GM21360 (cell line): ENCODE measurements at regions not wholly inside any gene's neighbourhood (a gene's known extent, or its start where the extent isn't known, plus 50 kb on each side); places are given as distances from the start of the nearest gene placed in this dataset.

ENCODE experiments used
- ATAC-seq: cut with Tn5 transposase; IDR thresholded peaks from one replicate; pipeline ENCODE4 v1.9.1; 2021; ENCODE audit warnings: mild to moderate bottlenecking, moderate library complexity; ENCODE audit not compliant: unreplicated experiment

- no peak for ATAC-seq
Observed at GRCh38 chr1:75984781-75985180, 52.6 kb upstream of the ASB17 start.

- peak; percentile 93 for ATAC-seq
Observed at GRCh38 chr1:75985827-75986226, 53.6 kb upstream of the ASB17 start.

GRCh38 chr1:75986478-75986877 is 54.3 kb upstream of the ASB17 start:
- no peak for ATAC-seq

GRCh38 chr1:75989121-75989520 is 56.9 kb upstream of the ASB17 start:
- no peak for ATAC-seq

GRCh38 chr1:75990686-75991085 is 58.5 kb upstream of the ASB17 start:
- no peak for ATAC-seq

GRCh38 chr1:75991497-75992114 is 59.4 kb upstream of the ASB17 start:
- peak; percentile 71 for ATAC-seq

GRCh38 chr1:75992312-75992711 is 60.1 kb upstream of the ASB17 start:
- ATAC-seq: no peak

- no peak for ATAC-seq
Observed at GRCh38 chr1:75993661-75994060, 61.5 kb upstream of the ASB17 start.

GRCh38 chr1:75996196-75996595 is 64.0 kb upstream of the ASB17 start:
- no peak for ATAC-seq

GRCh38 chr1:75999034-75999433 is 66.8 kb upstream of the ASB17 start:
- ATAC-seq: no peak

GRCh38 chr1:76003946-76004345 is 70.6 kb upstream of the ST6GALNAC3 start:
- ATAC-seq: no peak

- ATAC-seq: no peak
Observed at GRCh38 chr1:76005765-76006164, 68.8 kb upstream of the ST6GALNAC3 start.

GRCh38 chr1:76006234-76006633 is 68.3 kb upstream of the ST6GALNAC3 start:
- no peak for ATAC-seq

- no peak for ATAC-seq
Observed at GRCh38 chr1:76010802-76011201, 63.7 kb upstream of the ST6GALNAC3 start.

GRCh38 chr1:76012341-76013205 is 62.0 kb upstream of the ST6GALNAC3 start:
- no peak for ATAC-seq

- no peak for ATAC-seq
Observed at GRCh38 chr1:76013206-76013581, 61.4 kb upstream of the ST6GALNAC3 start.

GRCh38 chr1:76015478-76016103 is 59.0 kb upstream of the ST6GALNAC3 start:
- no peak for ATAC-seq

GRCh38 chr1:76018045-76018444 is 56.5 kb upstream of the ST6GALNAC3 start:
- ATAC-seq: no peak

GRCh38 chr1:76021846-76022245 is 52.7 kb upstream of the ST6GALNAC3 start:
- ATAC-seq: no peak

- no peak for ATAC-seq
Observed at GRCh38 chr1:76023669-76024435, 50.7 kb upstream of the ST6GALNAC3 start.
